A549 (cell line): ENCODE measurements at regions not wholly inside any gene's neighbourhood (a gene's known extent, or its start where the extent isn't known, plus 50 kb on each side); places are given as distances from the start of the nearest gene placed in this dataset.
"Not testable (repeated sequence)": the region's sequence is repeated elsewhere in the genome, so short reads cannot be mapped to it uniquely, and the experiment has no call there.

Source experiments
- ATAC-seq, 2 experiments: fragments of 200-7000 bp in 1 of 2; fragments of >200 bp in 1 of 2; cut with Nextera tagmentation in 1 of 2; cut with Tn5 transposase in 1 of 2; 3 replicates each; pipeline versions ENCODE4 v1.8.0 to v1.9.1; 2018 to 2020; ENCODE audit warnings: mild to moderate bottlenecking in 1 of 2, moderate library complexity in 1 of 2
- CTCF ChIA-PET: fragments of 300-600 bp; sonication (Branson Sonifier 250); formaldehyde crosslinking; extraction: SDS; loops from one replicate; lab custom pipeline; 2021; ENCODE audit warnings: antibody characterized with exemption, inconsistent platforms; lab: Yijun Ruan, JAX
- POLR2A ChIA-PET: fragments of 350-600 bp; formaldehyde crosslinking; extraction: SDS; loops from one replicate; lab custom pipeline; 2021; ENCODE audit warnings: antibody characterized with exemption, inconsistent platforms; lab: Yijun Ruan, JAX
- DNase-seq, 2 experiments: peaks; one replicate each; pipeline versions ENCODE4 v3.0.0 to v3.0.0-alpha.2; 2011 to 2016; ENCODE audit warnings: low read depth in 1 of 2, low spot score in 1 of 2
- FAIRE-seq: peaks from 2 replicates; lab custom pipeline; 2011; peaks lifted over from hg19 to GRCh38; lab: Jason Lieb, UNC
- H3K27ac ChIP-seq, 2 experiments: fragments of >200 bp; sonication (Bioruptor Twin); formaldehyde crosslinking; 3 replicates each; pipeline ENCODE4 v1.5.1; 2016 to 2017
- H3K4me1 ChIP-seq: fragments of >200 bp; sonication (Bioruptor Twin); formaldehyde crosslinking; 3 replicates; pipeline ENCODE4 v1.6.1; 2016
- H3K4me2 ChIP-seq: fragments of >200 bp; sonication (Bioruptor Twin); formaldehyde crosslinking; 3 replicates; pipeline ENCODE4 v1.6.1; 2016
- H3K4me3 ChIP-seq: fragments of >200 bp; sonication (Bioruptor Twin); formaldehyde crosslinking; 3 replicates; pipeline ENCODE4 v1.5.1; 2016
- H3K9me3 ChIP-seq: fragments of >200 bp; sonication (Bioruptor Twin); formaldehyde crosslinking; 3 replicates; pipeline ENCODE4 v1.6.1; 2016
- ATOH8 ChIP-seq: fragments of 250-450 bp; sonication (Bioruptor Pico); IDR thresholded peaks from 2 replicates; pipeline ENCODE4 v1.5.0; 2020; ENCODE audit warnings: low read depth, mild to moderate bottlenecking, moderate library complexity
- CHD4 ChIP-seq: fragments of 200-600 bp; sonication (generic); IDR thresholded peaks from 2 replicates; pipeline ENCODE4 v1.6.1; 2016; ENCODE audit warnings: antibody characterized with exemption, mild to moderate bottlenecking, borderline replicate concordance
- E2F6 ChIP-seq: IDR thresholded peaks from 2 replicates; pipeline ENCODE4 v1.6.1; 2012; ENCODE audit warnings: low read depth, borderline replicate concordance
- EHMT2 ChIP-seq: fragments of 200-600 bp; sonication (generic); IDR thresholded peaks from 2 replicates; pipeline ENCODE4 v1.6.1; 2016; ENCODE audit warnings: antibody characterized with exemption, low read depth, mild to moderate bottlenecking, moderate library complexity
- FOSB ChIP-seq: fragments of 250-450 bp; sonication (Bioruptor Pico); IDR thresholded peaks from 2 replicates; pipeline ENCODE4 v1.5.0; 2020; ENCODE audit warnings: mild to moderate bottlenecking, moderate library complexity
- GATA3 ChIP-seq: IDR thresholded peaks from 2 replicates; pipeline ENCODE4 v1.6.1; 2012; ENCODE audit warnings: borderline replicate concordance
- HDAC2 ChIP-seq: fragments of 200-600 bp; sonication (generic); IDR thresholded peaks from 2 replicates; pipeline ENCODE4 v1.6.1; 2016
- HES2 ChIP-seq: fragments of >200 bp; sonication (Bioruptor Twin); formaldehyde crosslinking; IDR thresholded peaks from 2 replicates; pipeline ENCODE4 v1.6.1; 2016
- HEYL ChIP-seq: fragments of 250-450 bp; sonication (Bioruptor Pico); IDR thresholded peaks from 2 replicates; pipeline ENCODE4 v1.8.0; 2021; ENCODE audit warnings: mild to moderate bottlenecking, moderate library complexity
- HMGXB4 ChIP-seq: fragments of 250-450 bp; sonication (Bioruptor Pico); IDR thresholded peaks from 2 replicates; pipeline ENCODE4 v1.5.0; 2021; ENCODE audit warnings: mild to moderate bottlenecking, moderate library complexity, borderline replicate concordance
- KDM1A ChIP-seq: fragments of 200-600 bp; sonication (generic); IDR thresholded peaks from 2 replicates; pipeline ENCODE4 v1.6.1; 2016; ENCODE audit warnings: low read depth, mild to moderate bottlenecking
- NFE2L2 ChIP-seq: fragments of 150-350 bp; conservative IDR thresholded peaks from 2 replicates; pipeline ENCODE4 v1.6.1; 2014; ENCODE audit warnings: low read length
- NR3C1 ChIP-seq: fragments of >200 bp; sonication (Bioruptor Twin); formaldehyde crosslinking; IDR thresholded peaks from 3 replicates; pipeline ENCODE4 v1.6.1; 2017
- PBX3 ChIP-seq: IDR thresholded peaks from 2 replicates; pipeline ENCODE4 v1.6.1; 2012
- POLR2AphosphoS2 ChIP-seq: conservative IDR thresholded peaks from 2 replicates; pipeline ENCODE4 v1.6.1; 2012; ENCODE audit warnings: low read length, improper control_type of control experiment, inconsistent platforms
- RARB ChIP-seq: fragments of 250-450 bp; sonication (Bioruptor Pico); IDR thresholded peaks from 2 replicates; pipeline ENCODE4 v1.8.0; 2021; ENCODE audit warnings: mild to moderate bottlenecking, moderate library complexity
- TFCP2L1 ChIP-seq: fragments of 250-450 bp; sonication (Bioruptor Pico); IDR thresholded peaks from 2 replicates; pipeline ENCODE4 v1.5.0; 2021; ENCODE audit warnings: mild to moderate bottlenecking
- ZC3H11A ChIP-seq: fragments of 450-650 bp; IDR thresholded peaks from 2 replicates; pipeline ENCODE4 v1.6.1; 2014; ENCODE audit warnings: antibody characterized with exemption, mild to moderate bottlenecking
- ZNF302 ChIP-seq: fragments of 250-450 bp; sonication (Bioruptor Pico); IDR thresholded peaks from 2 replicates; pipeline ENCODE4 v1.9.0; 2021; ENCODE audit warnings: inconsistent platforms, mild to moderate bottlenecking, moderate library complexity
- ZSCAN20 ChIP-seq: fragments of 250-450 bp; sonication (Bioruptor Pico); IDR thresholded peaks from 2 replicates; pipeline ENCODE4 v1.8.0; 2022; ENCODE audit warnings: mild to moderate bottlenecking, moderate library complexity
- WGBS: methylation state at CpG from one replicate; pipeline ENCODE4 v1.1.6; 2017; ENCODE audit errors: missing lambda C conversion rate; 5-methylcytosine and 5-hydroxymethylcytosine counted together

GRCh38 chr6:119726912-119727311, 377.4 kb upstream of the MAN1A1 start:
- ATAC-seq, H3K27ac ChIP-seq, DNase-seq, H3K4me1 ChIP-seq, CTCF ChIA-PET, H3K4me3 ChIP-seq, H3K4me2 ChIP-seq, FAIRE-seq, POLR2A ChIA-PET, H3K9me3 ChIP-seq: not testable (repeated sequence)

- Histone ChIP-seq H3K4me3 (no peak overlapping the region), H3K27ac (no peak overlapping the region), H3K9me3 (no peaks in the 10 kb centered on the region), H3K4me2 (no peak overlapping the region), H3K4me1 (no peaks in the 10 kb centered on the region)
- CTCF ChIA-PET = no interaction called here
- ATAC-seq (no peak), FAIRE-seq (no peak), DNase-seq (no peak)
- TF ChIP-seq CHD4 (no peak), TFCP2L1 (CRISPR knock-in tag) (no peak), ZNF302 (CRISPR knock-in tag) (no peak), HMGXB4 (CRISPR knock-in tag) (no peak)
- WGBS = 31% methylated on average over 4 of the region's 4 CpGs
- POLR2A ChIA-PET = no interaction called here
Observed at GRCh38 chr6:119726086-119726485, 376.5 kb upstream of the MAN1A1 start.

- CTCF ChIA-PET = no interaction called here
- DNase-seq (peak in 1 of 2 experiments; percentile 2), ATAC-seq (no peak)
Observed at GRCh38 chr6:119720160-119720559, 370.6 kb upstream of the MAN1A1 start.

GRCh38 chr6:119717942-119718341, 368.4 kb upstream of the MAN1A1 start:
- CTCF ChIA-PET = no interaction called here
- no peak for DNase-seq
- FAIRE-seq = no peak

More at GRCh38 chr6:119720160-119720559, 370.6 kb upstream of the MAN1A1 start:
- Histone ChIP-seq H3K9me3 (no peaks in the 10 kb centered on the region), H3K4me3 (no peak overlapping the region), H3K4me2 (no peak overlapping the region), H3K27ac (no peak overlapping the region), H3K4me1 (no peaks in the 10 kb centered on the region)
- WGBS = 21% methylated on average over 2 of the region's 2 CpGs
- FAIRE-seq = no peak
- no peak for TF ChIP-seq CHD4
- POLR2A ChIA-PET = no interaction called here

GRCh38 chr6:119716668-119717270, 367.2 kb upstream of the MAN1A1 start:
- H3K4me2 ChIP-seq = no peak overlapping the region
- no peak overlapping the region for H3K4me3 ChIP-seq
- H3K4me1 ChIP-seq = no peaks in the 10 kb centered on the region
- no peak for DNase-seq
- H3K27ac ChIP-seq = no peak overlapping the region
- FAIRE-seq = no peak
- WGBS = 8% methylated on average over 2 of the region's 2 CpGs
- no peak for ATAC-seq
- H3K9me3 ChIP-seq = no peaks in the 10 kb centered on the region
- POLR2A ChIA-PET = no interaction called here
- CTCF ChIA-PET = no interaction called here
- no peak for TF ChIP-seq NR3C1
- no peak for TF ChIP-seq KDM1A
- TF ChIP-seq E2F6 = no peak
- TF ChIP-seq HEYL = no peak
- no peak for TF ChIP-seq EHMT2
- no peak for TF ChIP-seq PBX3
- no peak for TF ChIP-seq GATA3
- TF ChIP-seq RARB (CRISPR knock-in tag) = no peak
- TF ChIP-seq HES2 = no peak
- TF ChIP-seq ZSCAN20 (CRISPR knock-in tag) = no peak
- TF ChIP-seq POLR2AphosphoS2 = no peak
- no peak for TF ChIP-seq NFE2L2
- TF ChIP-seq ATOH8 (CRISPR knock-in tag) = no peak
- no peak for TF ChIP-seq ZNF302 (CRISPR knock-in tag)
- TF ChIP-seq ZC3H11A = no peak
- TF ChIP-seq HDAC2 = no peak
- no peak for TF ChIP-seq FOSB (CRISPR knock-in tag)

More at GRCh38 chr6:119717942-119718341, 368.4 kb upstream of the MAN1A1 start:
- no peak overlapping the region for H3K4me3 ChIP-seq
- H3K4me2 ChIP-seq = no peak overlapping the region
- H3K9me3 ChIP-seq = no peaks in the 10 kb centered on the region
- no peak for ATAC-seq
- WGBS = 27% methylated on average over 2 of the region's 2 CpGs
- H3K27ac ChIP-seq = no peak overlapping the region
- no peaks in the 10 kb centered on the region for H3K4me1 ChIP-seq
- POLR2A ChIA-PET = no interaction called here
- TF ChIP-seq CHD4 (no peak), NR3C1 (no peak)
